Mesendoderm (in vitro differentiated cells): ENCODE measurements at regions not wholly inside any gene's neighbourhood (a gene's known extent, or its start where the extent isn't known, plus 50 kb on each side); places are given as distances from the start of the nearest gene placed in this dataset.

Source experiments
- DNase-seq: peaks from one replicate; pipeline ENCODE4 v3.0.0; 2013
- H2AK5ac ChIP-seq: 2 replicates; pipeline ENCODE4 v1.6.1; 2013; ENCODE audit warnings: low read length, inconsistent platforms
- H2BK120ac ChIP-seq: 2 replicates; pipeline ENCODE4 v1.6.1; 2013; ENCODE audit warnings: low read depth, mild to moderate bottlenecking, low read length, moderate library complexity, mixed read lengths
- H2BK15ac ChIP-seq: replicated peaks from 2 replicates; pipeline ENCODE4 v1.6.1; 2013; ENCODE audit warnings: low read depth, mild to moderate bottlenecking, moderate library complexity
- H2BK5ac ChIP-seq: 2 replicates; pipeline ENCODE4 v1.6.1; 2013; ENCODE audit warnings: low read length, inconsistent platforms
- H3K18ac ChIP-seq: 2 replicates; pipeline ENCODE4 v1.6.1; 2013; ENCODE audit warnings: mild to moderate bottlenecking, low read length, mixed read lengths
- H3K23ac ChIP-seq: one replicate; pipeline ENCODE4 v1.6.1; 2013; ENCODE audit warnings: low read length
- H3K27ac ChIP-seq: 2 replicates; pipeline ENCODE4 v1.5.1; 2013; ENCODE audit warnings: low read depth, mild to moderate bottlenecking, inconsistent platforms, low read length, moderate library complexity
- H3K27me3 ChIP-seq: 2 replicates; pipeline ENCODE4 v1.6.1; 2013; ENCODE audit warnings: low read length, control low read depth, mild to moderate bottlenecking, inconsistent platforms; ENCODE audit not compliant: insufficient read depth, poor library complexity
- H3K36me3 ChIP-seq: 2 replicates; pipeline ENCODE4 v1.6.1; 2013; ENCODE audit warnings: low read length, inconsistent platforms; ENCODE audit not compliant: control insufficient read depth, insufficient read depth
- H3K4ac ChIP-seq: one replicate; pipeline ENCODE4 v1.6.1; 2013; ENCODE audit warnings: low read depth, mild to moderate bottlenecking, low read length, moderate library complexity
- H3K4me1 ChIP-seq: 2 replicates; pipeline ENCODE4 v1.6.1; 2013; ENCODE audit warnings: low read depth, low read length, inconsistent platforms; ENCODE audit not compliant: control insufficient read depth
- H3K4me2 ChIP-seq: 2 replicates; pipeline ENCODE4 v1.6.1; 2013; ENCODE audit warnings: low read length
- H3K4me3 ChIP-seq: 2 replicates; pipeline ENCODE4 v1.5.1; 2013; ENCODE audit warnings: mild to moderate bottlenecking, low read length
- H3K56ac ChIP-seq: one replicate; pipeline ENCODE4 v1.6.1; 2013; ENCODE audit warnings: low read length
- H3K79me1 ChIP-seq: 2 replicates; pipeline ENCODE4 v1.6.1; 2013; ENCODE audit warnings: low read length, inconsistent platforms
- H3K79me2 ChIP-seq: 2 replicates; pipeline ENCODE4 v1.6.1; 2013; ENCODE audit warnings: mild to moderate bottlenecking, low read length; ENCODE audit not compliant: control insufficient read depth, insufficient read depth
- H3K9ac ChIP-seq: 2 replicates; pipeline ENCODE4 v1.6.1; 2013; ENCODE audit warnings: low read length, inconsistent platforms
- H4K5ac ChIP-seq: one replicate; pipeline ENCODE4 v1.6.1; 2013; ENCODE audit warnings: low read length
- H4K8ac ChIP-seq: one replicate; pipeline ENCODE4 v1.6.1; 2013; ENCODE audit warnings: low read depth, mild to moderate bottlenecking, control low read depth, low read length, moderate library complexity
- WGBS: extraction: QIAGEN DNeasy Blood & Tissue Kit; methylation state at CpG from one replicate; pipeline ENCODE4 v1.1.7; 2013; ENCODE audit warnings: low lambda C conversion rate, missing lambda C conversion rate; ENCODE audit not compliant: insufficient coverage; ENCODE audit errors: extremely low coverage; 5-methylcytosine and 5-hydroxymethylcytosine counted together

DNA sequence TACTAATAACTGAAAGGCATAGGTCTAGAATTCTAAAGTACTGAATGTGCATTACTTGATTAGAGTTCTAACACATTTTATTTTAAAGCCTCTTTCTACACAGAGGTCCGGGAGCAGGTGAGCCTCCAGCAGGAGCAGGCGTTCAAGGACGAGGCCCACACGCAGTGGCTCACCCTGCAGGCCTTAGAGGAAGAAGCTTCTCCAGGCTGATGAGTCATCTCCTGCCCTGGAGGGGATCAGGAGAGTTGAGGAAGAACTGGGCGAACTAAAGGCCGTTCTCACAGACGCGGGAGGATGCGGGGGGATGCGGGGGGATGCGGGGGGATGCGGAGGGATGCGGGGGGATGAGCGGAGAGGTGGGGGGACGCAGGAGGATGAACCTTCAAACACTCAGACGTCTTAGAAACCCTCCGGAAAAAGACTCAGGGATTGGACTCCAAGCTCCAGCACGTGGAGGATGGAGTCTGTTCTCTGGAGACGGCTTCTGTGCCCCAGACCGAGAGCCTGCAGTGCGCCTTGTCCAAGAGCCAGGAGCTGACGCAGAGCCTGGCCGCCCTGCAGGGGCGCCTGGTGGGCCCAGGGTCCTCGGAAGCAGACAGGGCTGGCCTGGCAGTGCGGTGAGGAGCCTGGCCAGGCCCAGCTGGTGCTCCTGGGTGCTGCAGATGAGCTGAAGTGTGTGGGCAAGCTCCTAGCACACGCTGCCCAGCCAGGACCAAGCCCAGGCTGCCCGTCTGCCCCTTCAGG is 433.7 kb upstream of the TPK1 start:
- peak; percentile 17 for DNase-seq
- H3K23ac ChIP-seq: no peak overlapping the region
- no peaks in the 10 kb centered on the region for H3K27me3 ChIP-seq
- H3K4me2 ChIP-seq: no peak overlapping the region
- H3K36me3 ChIP-seq: no peaks in the 10 kb centered on the region
- no peak overlapping the region for H2BK5ac ChIP-seq
- H3K4me1 ChIP-seq: no peaks in the 10 kb centered on the region
- no peak overlapping the region for H3K18ac ChIP-seq
- H3K4ac ChIP-seq: no peak overlapping the region
- no peak overlapping the region for H3K9ac ChIP-seq
- H3K4me3 ChIP-seq: no peak overlapping the region
- H3K79me2 ChIP-seq: no peaks in the 10 kb centered on the region
- no peak overlapping the region for H2BK120ac ChIP-seq
- no peak overlapping the region for H3K27ac ChIP-seq
- H3K56ac ChIP-seq: no peak overlapping the region
- H4K8ac ChIP-seq: no peak overlapping the region
- H2AK5ac ChIP-seq: no peak overlapping the region
- H3K79me1 ChIP-seq: no peaks in the 10 kb centered on the region
- H2BK15ac ChIP-seq: no peak overlapping the region
- H4K5ac ChIP-seq: no peak overlapping the region
- WGBS: no CpG with 5 or more reads among the region's 28 CpGs

DNA sequence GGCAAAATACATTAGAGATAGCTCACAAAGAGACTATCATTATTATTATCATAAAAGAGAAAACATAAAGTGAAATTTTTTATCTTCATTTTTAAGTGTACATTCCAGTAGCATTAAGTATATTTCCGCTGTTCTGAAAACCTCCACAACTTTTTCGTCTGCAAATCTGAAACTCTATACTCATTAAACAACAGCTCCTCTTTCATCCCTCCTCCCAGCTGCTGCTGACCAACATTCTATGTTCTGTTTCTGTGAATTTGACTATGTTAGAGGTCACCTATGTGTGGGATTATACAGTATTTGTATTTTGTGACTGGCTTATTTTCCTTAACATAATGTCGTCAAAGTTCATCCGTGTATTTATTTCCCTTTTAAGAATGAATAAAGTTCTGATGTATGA is 429.3 kb upstream of the TPK1 start:
- Histone ChIP-seq H3K4me3 (no peak overlapping the region), H3K9ac (no peak overlapping the region), H2BK15ac (no peak overlapping the region), H3K36me3 (no peaks in the 10 kb centered on the region), H3K27ac (no peak overlapping the region), H3K27me3 (no peaks in the 10 kb centered on the region), H2BK5ac (no peak overlapping the region), H4K8ac (no peak overlapping the region), H3K56ac (no peak overlapping the region), H3K4me2 (no peak overlapping the region), H2AK5ac (no peak overlapping the region), H3K18ac (no peak overlapping the region), H3K79me1 (no peaks in the 10 kb centered on the region), H4K5ac (no peak overlapping the region), H3K79me2 (no peaks in the 10 kb centered on the region), H3K4ac (no peak overlapping the region), H2BK120ac (no peak overlapping the region), H3K4me1 (no peaks in the 10 kb centered on the region), H3K23ac (no peak overlapping the region)
- no peak for DNase-seq
- WGBS: no CpG with 5 or more reads among the region's 4 CpGs

DNA sequence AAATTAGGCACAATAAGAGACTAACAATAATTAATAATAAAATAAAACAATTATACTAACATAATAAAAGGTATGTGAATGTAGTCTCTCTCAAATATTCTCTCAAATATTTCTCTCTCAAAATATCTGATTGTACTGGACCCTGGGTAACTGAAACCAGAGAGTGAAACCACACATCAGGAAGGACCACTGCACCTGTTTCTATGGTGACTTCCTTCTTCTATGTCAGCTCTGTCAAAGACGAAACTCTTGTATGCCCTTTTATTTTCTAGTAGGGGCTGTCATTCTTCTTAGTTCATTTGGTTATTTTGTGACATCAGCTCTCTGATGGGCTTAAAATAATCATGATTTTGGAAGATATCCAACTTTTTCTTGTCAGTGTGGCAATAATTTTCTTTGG is 428.0 kb upstream of the TPK1 start:
- DNase-seq: no peak
- H2BK5ac ChIP-seq: no peak overlapping the region
- H3K18ac ChIP-seq: no peak overlapping the region
- no peaks in the 10 kb centered on the region for H3K79me2 ChIP-seq
- H4K8ac ChIP-seq: no peak overlapping the region
- no peak overlapping the region for H3K23ac ChIP-seq
- no peak overlapping the region for H3K27ac ChIP-seq
- no peak overlapping the region for H2BK120ac ChIP-seq
- no peak overlapping the region for H3K56ac ChIP-seq
- H2BK15ac ChIP-seq: no peak overlapping the region
- no peaks in the 10 kb centered on the region for H3K27me3 ChIP-seq
- no peaks in the 10 kb centered on the region for H3K79me1 ChIP-seq
- H2AK5ac ChIP-seq: no peak overlapping the region
- no CpG with 5 or more reads among the region's 1 CpG for WGBS
- H3K4me3 ChIP-seq: no peak overlapping the region
- no peak overlapping the region for H4K5ac ChIP-seq
- no peak overlapping the region for H3K9ac ChIP-seq
- H3K4me1 ChIP-seq: no peaks in the 10 kb centered on the region
- no peaks in the 10 kb centered on the region for H3K36me3 ChIP-seq
- no peak overlapping the region for H3K4me2 ChIP-seq
- H3K4ac ChIP-seq: no peak overlapping the region

DNA sequence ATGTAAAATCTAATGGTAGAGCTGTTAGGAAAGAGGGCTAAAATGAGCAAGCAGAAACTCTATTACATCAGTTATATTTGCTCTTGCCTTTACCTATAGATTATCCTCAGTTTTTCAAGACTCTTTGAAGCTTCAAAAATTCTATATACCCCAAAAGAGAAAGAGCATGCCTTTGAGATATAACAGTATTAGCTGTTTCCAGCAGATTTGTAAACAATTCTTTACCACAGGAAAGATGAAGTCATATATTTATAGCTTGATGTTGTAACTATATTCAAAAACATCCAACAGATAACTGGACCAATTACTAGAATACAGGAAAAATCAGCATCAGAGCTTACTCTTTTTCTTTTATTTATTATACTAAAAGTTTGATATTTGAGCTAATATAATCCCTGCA is 416.2 kb upstream of the TPK1 start:
- H3K4ac ChIP-seq: no peak overlapping the region
- no peak overlapping the region for H2BK5ac ChIP-seq

DNA sequence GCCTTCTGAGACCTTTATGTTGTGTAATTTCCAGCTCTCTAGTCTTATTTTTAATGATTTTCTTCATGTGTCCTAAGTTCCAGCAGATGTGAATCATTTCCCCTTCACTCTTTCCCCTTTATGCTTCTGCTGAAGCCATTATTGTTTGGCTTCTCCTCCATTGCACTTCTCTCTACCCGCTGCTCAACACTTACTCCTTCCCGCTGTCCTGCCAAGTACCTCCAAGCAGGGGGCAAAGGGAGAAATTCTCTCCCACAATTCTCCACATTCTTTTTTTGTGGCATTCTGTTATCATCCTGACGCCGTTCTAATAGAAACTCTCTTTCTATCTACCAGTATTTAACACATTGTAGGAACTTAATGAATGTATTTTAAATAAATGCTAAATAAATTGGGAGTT is 388.9 kb upstream of the TPK1 start:
- H3K4me1 ChIP-seq: no peaks in the 10 kb centered on the region
- H3K27ac ChIP-seq: no peak overlapping the region
- H3K18ac ChIP-seq: no peak overlapping the region
- no peaks in the 10 kb centered on the region for H3K79me2 ChIP-seq
- WGBS: no CpG with 5 or more reads among the region's 4 CpGs
- H3K79me1 ChIP-seq: no peaks in the 10 kb centered on the region
- no peak overlapping the region for H2BK15ac ChIP-seq
- H3K23ac ChIP-seq: no peak overlapping the region
- no peak overlapping the region for H2BK120ac ChIP-seq
- no peak overlapping the region for H3K4ac ChIP-seq
- no peaks in the 10 kb centered on the region for H3K27me3 ChIP-seq
- no peak overlapping the region for H2AK5ac ChIP-seq
- no peak overlapping the region for H4K5ac ChIP-seq
- DNase-seq: peak; percentile 37
- H4K8ac ChIP-seq: no peak overlapping the region
- no peaks in the 10 kb centered on the region for H3K36me3 ChIP-seq
- no peak overlapping the region for H3K4me3 ChIP-seq
- H2BK5ac ChIP-seq: no peak overlapping the region
- H3K9ac ChIP-seq: no peak overlapping the region
- H3K56ac ChIP-seq: no peak overlapping the region
- no peak overlapping the region for H3K4me2 ChIP-seq

More for the DNA sequence above, 416.2 kb upstream of the TPK1 start:
- Histone ChIP-seq H3K27ac (no peak overlapping the region), H4K5ac (no peak overlapping the region), H3K79me1 (no peaks in the 10 kb centered on the region), H3K9ac (no peak overlapping the region), H2BK120ac (no peak overlapping the region), H3K23ac (no peak overlapping the region), H3K27me3 (no peaks in the 10 kb centered on the region), H2AK5ac (no peak overlapping the region), H3K18ac (no peak overlapping the region), H3K4me3 (no peak overlapping the region), H3K4me2 (no peak overlapping the region), H4K8ac (no peak overlapping the region), H3K36me3 (no peaks in the 10 kb centered on the region), H3K4me1 (no peaks in the 10 kb centered on the region), H2BK15ac (no peak overlapping the region), H3K79me2 (no peaks in the 10 kb centered on the region), H3K56ac (no peak overlapping the region)
- DNase-seq: no peak

DNA sequence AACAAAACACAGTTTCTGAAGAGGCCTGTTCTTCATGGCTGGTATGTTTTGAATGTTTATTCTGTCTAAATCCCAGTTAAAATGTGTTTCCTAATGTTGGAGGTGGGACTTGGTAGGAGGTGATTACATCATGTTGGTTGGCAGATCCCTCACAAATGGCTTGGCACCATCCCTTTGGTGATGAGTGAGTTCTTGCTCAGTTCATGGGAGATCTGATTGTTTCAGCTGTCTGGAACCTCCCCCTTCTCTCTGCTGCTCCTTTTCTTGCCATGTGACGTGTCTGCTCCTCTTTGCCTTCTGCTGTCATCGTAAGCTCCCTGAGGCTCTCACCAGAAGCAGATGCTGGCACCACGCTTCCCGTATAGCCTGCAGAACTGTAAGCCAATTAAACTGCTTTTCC is 383.6 kb upstream of the TPK1 start:
- Histone ChIP-seq H3K27ac (no peak overlapping the region), H3K79me1 (no peaks in the 10 kb centered on the region), H3K18ac (no peak overlapping the region), H3K79me2 (no peaks in the 10 kb centered on the region), H3K27me3 (no peaks in the 10 kb centered on the region), H3K4me1 (no peaks in the 10 kb centered on the region), H3K36me3 (no peaks in the 10 kb centered on the region), H2BK120ac (no peak overlapping the region), H3K56ac (no peak overlapping the region), H2AK5ac (no peak overlapping the region), H4K8ac (no peak overlapping the region), H3K4me3 (no peak overlapping the region), H3K9ac (no peak overlapping the region), H4K5ac (no peak overlapping the region), H3K4me2 (no peak overlapping the region), H2BK5ac (no peak overlapping the region), H3K23ac (no peak overlapping the region), H2BK15ac (no peak overlapping the region), H3K4ac (no peak overlapping the region)
- WGBS: no CpG with 5 or more reads among the region's 4 CpGs
- DNase-seq: peak; percentile 1
